ENCODE measurements at regions not wholly inside any gene's neighbourhood (a gene's known extent, or its start where the extent isn't known, plus 50 kb on each side); places are given as distances from the start of the nearest gene placed in this dataset.

- TF ChIP-seq CTCF (conservative IDR thresholded peaks at IDR 0.05) (no peak), EZH2 (IDR thresholded peaks at IDR 0.05; ENCODE audit: low read depth) (no peak)
Observed at GRCh38 chr10:43852644-43853214, 204.0 kb upstream of the ZNF32 start.

Measured in PC-9 (cell line).